ENCODE measurements at regions not wholly inside any gene's neighbourhood (a gene's known extent, or its start where the extent isn't known, plus 50 kb on each side); places are given as distances from the start of the nearest gene placed in this dataset.
"Not testable (repeated sequence)": the region's sequence is repeated elsewhere in the genome, so short reads cannot be mapped to it uniquely, and the experiment has no call there.

DNA sequence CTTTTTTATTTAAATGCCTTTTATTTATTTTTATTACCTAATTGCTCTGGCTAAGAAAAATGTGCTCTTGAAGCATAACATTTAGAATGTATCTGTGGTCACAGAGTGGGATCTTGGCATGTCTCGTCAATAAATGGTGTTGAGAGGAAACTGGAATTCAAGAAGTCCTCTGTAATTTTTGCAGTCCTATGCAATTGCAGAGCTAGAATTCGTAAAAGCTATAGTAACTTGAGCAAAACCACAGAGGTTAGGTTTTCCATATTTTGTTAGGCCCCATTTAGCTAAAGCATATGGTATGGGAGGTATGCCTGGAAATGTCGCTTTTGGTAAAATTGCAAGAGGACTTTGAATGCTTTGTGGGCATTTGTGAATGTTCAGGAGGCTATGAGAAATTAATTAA is 466.7 kb upstream of the NFIA start:
- intact Hi-C loops (cut with micrococcal nuclease): no loop called here

DNA sequence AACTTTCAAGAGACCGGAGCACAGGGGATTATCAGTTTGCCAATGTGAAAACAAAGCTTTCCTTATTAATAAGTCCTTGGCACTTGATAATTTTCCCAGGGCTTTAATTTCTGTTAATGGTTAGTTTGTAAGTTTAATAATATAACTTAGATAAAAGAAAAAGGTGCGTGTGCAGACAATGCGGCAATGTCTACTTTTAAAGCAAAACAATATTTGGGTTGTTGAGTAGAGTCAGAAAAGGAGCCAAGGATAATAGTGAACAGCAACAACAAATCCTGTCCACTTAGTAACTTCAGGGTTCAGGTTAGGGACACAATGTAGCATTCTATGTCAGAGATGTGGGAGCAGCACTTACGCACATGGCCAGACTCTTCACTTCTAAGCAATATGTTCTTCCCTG is 469.6 kb upstream of the NFIA start:
- peaks cover 4 to 6% of the 10 kb centered on the region in 2 donors for H3K9me3 Mint-ChIP-seq
- Histone ChIP-seq H3K27ac (ENCODE audit: low read length) (no peak overlapping the region), H3K4me1 (ENCODE audit: control insufficient read depth, insufficient read depth, low read length) (no peaks in the 10 kb centered on the region), H3K36me3 (ENCODE audit: control insufficient read depth, insufficient read depth, low read length) (no peaks in the 10 kb centered on the region), H3K27me3 (ENCODE audit: control insufficient read depth, insufficient read depth, low read length) (no peaks in the 10 kb centered on the region), H3K9me3 (ENCODE audit: control insufficient read depth, insufficient read depth, low read length) (no peaks in the 10 kb centered on the region), H3K4me3 (ENCODE audit: low read length) (no peak overlapping the region)
- no peak for ATAC-seq
- WGBS (ENCODE audit: insufficient coverage): 100% methylated on average over 3 of the region's 4 CpGs
- DNase-seq: no peak
- no peaks in the 10 kb centered on the region for H3K4me1 Mint-ChIP-seq
- H3K27ac Mint-ChIP-seq: no peak overlapping the region
- no peaks in the 10 kb centered on the region for H3K36me3 Mint-ChIP-seq
- TF ChIP-seq CTCF (IDR thresholded peaks at IDR 0.05): no peak
- intact Hi-C loops (cut with micrococcal nuclease): no loop called here
- H3K27me3 Mint-ChIP-seq (ENCODE audit: low read depth in 2 of 2): no peaks in the 10 kb centered on the region
- no peak overlapping the region for H3K4me3 Mint-ChIP-seq

More for the DNA sequence above, 466.7 kb upstream of the NFIA start:
- DNase-seq: no peak
- H3K9me3 ChIP-seq (ENCODE audit: control insufficient read depth, insufficient read depth, low read length): no peaks in the 10 kb centered on the region
- H3K4me3 Mint-ChIP-seq: no peak overlapping the region
- no peak overlapping the region for H3K4me3 ChIP-seq (ENCODE audit: low read length)
- no peaks in the 10 kb centered on the region for H3K27me3 ChIP-seq (ENCODE audit: control insufficient read depth, insufficient read depth, low read length)
- TF ChIP-seq CTCF (IDR thresholded peaks at IDR 0.05): no peak
- H3K9me3 Mint-ChIP-seq: peaks cover 2 to 4% of the 10 kb centered on the region in 2 donors
- 81% methylated on average over 3 of the region's 3 CpGs for WGBS (ENCODE audit: insufficient coverage)
- ATAC-seq: no peak
- no peaks in the 10 kb centered on the region for H3K36me3 ChIP-seq (ENCODE audit: control insufficient read depth, insufficient read depth, low read length)
- H3K4me1 Mint-ChIP-seq: no peaks in the 10 kb centered on the region
- no peaks in the 10 kb centered on the region for H3K27me3 Mint-ChIP-seq (ENCODE audit: low read depth in 2 of 2)
- no peaks in the 10 kb centered on the region for H3K4me1 ChIP-seq (ENCODE audit: control insufficient read depth, insufficient read depth, low read length)
- H3K27ac Mint-ChIP-seq: no peak overlapping the region
- no peaks in the 10 kb centered on the region for H3K36me3 Mint-ChIP-seq
- H3K27ac ChIP-seq (ENCODE audit: low read length): no peak overlapping the region

GRCh38 chr1:60606921-60607320 is 475.4 kb upstream of the NFIA start:
- H3K27ac ChIP-seq (ENCODE audit: low read length); ATAC-seq; H3K27me3 Mint-ChIP-seq (ENCODE audit: low read depth in 2 of 2); H3K36me3 Mint-ChIP-seq; H3K27ac Mint-ChIP-seq; H3K4me3 ChIP-seq (ENCODE audit: low read length); H3K4me3 Mint-ChIP-seq; H3K4me1 Mint-ChIP-seq; H3K4me1 ChIP-seq (ENCODE audit: control insufficient read depth, insufficient read depth, low read length); H3K27me3 ChIP-seq (ENCODE audit: control insufficient read depth, insufficient read depth, low read length); H3K36me3 ChIP-seq (ENCODE audit: control insufficient read depth, insufficient read depth, low read length); DNase-seq; H3K9me3 ChIP-seq (ENCODE audit: control insufficient read depth, insufficient read depth, low read length); intact Hi-C loops (cut with micrococcal nuclease): not testable (repeated sequence)
- no CpG with 5 or more reads among the region's 1 CpG for WGBS (ENCODE audit: insufficient coverage)
- peaks cover 7 to 11% of the 10 kb centered on the region in 2 donors for H3K9me3 Mint-ChIP-seq

DNA sequence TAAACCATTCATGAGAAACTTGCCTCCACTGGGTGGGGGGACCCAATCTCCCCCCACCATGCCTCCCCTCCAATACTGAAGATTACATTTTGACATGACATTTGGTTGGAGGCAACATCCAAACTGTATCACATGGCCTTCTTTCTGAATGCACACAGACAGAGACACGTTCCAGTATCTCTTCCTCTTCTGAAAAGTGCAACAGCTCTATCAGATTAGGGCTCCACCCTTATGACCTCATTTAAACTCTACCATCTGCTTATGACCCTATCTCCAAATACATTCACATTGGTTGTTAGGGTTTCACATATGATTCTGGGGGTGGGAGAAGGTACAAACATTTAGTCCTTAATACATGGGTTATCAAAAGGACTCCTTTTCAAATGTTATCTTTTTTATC is 481.8 kb upstream of the NFIA start:
- no peaks in the 10 kb centered on the region for H3K4me1 ChIP-seq (ENCODE audit: control insufficient read depth, insufficient read depth, low read length)
- peaks cover 8% of the 10 kb centered on the region in 2 donors for H3K9me3 Mint-ChIP-seq
- no peak for DNase-seq
- no peaks in the 10 kb centered on the region for H3K27me3 ChIP-seq (ENCODE audit: control insufficient read depth, insufficient read depth, low read length)
- H3K9me3 ChIP-seq (ENCODE audit: control insufficient read depth, insufficient read depth, low read length): no peaks in the 10 kb centered on the region
- no peak overlapping the region for H3K27ac Mint-ChIP-seq
- H3K4me3 ChIP-seq (ENCODE audit: low read length): no peak overlapping the region
- H3K4me1 Mint-ChIP-seq: peaks cover 0 to 6% of the 10 kb centered on the region in 2 donors
- H3K27me3 Mint-ChIP-seq (ENCODE audit: low read depth in 2 of 2): peaks cover 0 to 2% of the 10 kb centered on the region in 2 donors
- no peaks in the 10 kb centered on the region for H3K36me3 ChIP-seq (ENCODE audit: control insufficient read depth, insufficient read depth, low read length)
- intact Hi-C loops (cut with micrococcal nuclease): no loop called here
- H3K4me3 Mint-ChIP-seq: no peak overlapping the region
- no peak overlapping the region for H3K27ac ChIP-seq (ENCODE audit: low read length)
- no peak for ATAC-seq
- WGBS (ENCODE audit: insufficient coverage): 59% methylated on average over 1 of the region's 1 CpG
- TF ChIP-seq CTCF (IDR thresholded peaks at IDR 0.05): no peak
- peaks cover 6% of the 10 kb centered on the region for H3K36me3 Mint-ChIP-seq
